GM06990 (cell line): ENCODE measurements at regions not wholly inside any gene's neighbourhood (a gene's known extent, or its start where the extent isn't known, plus 50 kb on each side); places are given as distances from the start of the nearest gene placed in this dataset.

Experiments
- DNase-seq: peaks from one replicate; pipeline ENCODE4 v3.0.0-alpha.2; 2011; ENCODE audit not compliant: insufficient read length; ENCODE audit errors: extremely low read depth
- H3K27me3 ChIP-seq: replicated peaks from 2 replicates; pipeline ENCODE4 v1.6.0; 2011; ENCODE audit warnings: low read length; ENCODE audit not compliant: control insufficient read depth, insufficient read depth
- H3K36me3 ChIP-seq: 2 replicates; pipeline ENCODE4 v1.5.1; 2011; ENCODE audit warnings: low read length; ENCODE audit not compliant: control insufficient read depth, insufficient read depth
- H3K4me3 ChIP-seq: replicated peaks from 2 replicates; pipeline ENCODE4 v1.5.1; 2011; ENCODE audit warnings: low read depth, mild to moderate bottlenecking, control low read depth, low read length
- CTCF ChIP-seq: IDR thresholded peaks from 2 replicates; pipeline ENCODE4 v1.5.1; 2011; ENCODE audit warnings: low read length, control low read depth, mild to moderate bottlenecking, inconsistent platforms; ENCODE audit not compliant: insufficient read depth, poor library complexity, severe bottlenecking

DNA sequence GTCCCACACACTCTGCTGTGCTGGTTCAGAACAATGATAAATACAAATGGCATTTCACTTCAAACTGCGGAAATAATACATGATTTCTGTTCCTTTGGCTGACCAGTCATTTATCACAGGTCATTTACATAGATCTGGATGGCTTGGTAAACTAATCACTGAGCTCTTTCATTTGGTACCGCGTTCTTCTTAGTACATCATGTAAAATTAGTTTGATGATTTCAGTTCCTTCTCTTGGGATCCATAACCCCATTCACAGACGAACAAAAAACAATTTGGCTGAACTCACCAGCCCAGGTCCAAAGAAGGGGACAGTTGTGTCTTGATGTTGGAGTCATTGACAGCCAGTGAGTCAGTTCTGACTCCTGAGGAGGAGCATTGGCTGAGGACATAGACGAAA is 689.8 kb downstream of the INHBA start:
- Histone ChIP-seq H3K4me3 (no peak overlapping the region), H3K27me3 (no peaks in the 10 kb centered on the region), H3K36me3 (no peaks in the 10 kb centered on the region)
- no peak for DNase-seq
- no peak for TF ChIP-seq CTCF

DNA sequence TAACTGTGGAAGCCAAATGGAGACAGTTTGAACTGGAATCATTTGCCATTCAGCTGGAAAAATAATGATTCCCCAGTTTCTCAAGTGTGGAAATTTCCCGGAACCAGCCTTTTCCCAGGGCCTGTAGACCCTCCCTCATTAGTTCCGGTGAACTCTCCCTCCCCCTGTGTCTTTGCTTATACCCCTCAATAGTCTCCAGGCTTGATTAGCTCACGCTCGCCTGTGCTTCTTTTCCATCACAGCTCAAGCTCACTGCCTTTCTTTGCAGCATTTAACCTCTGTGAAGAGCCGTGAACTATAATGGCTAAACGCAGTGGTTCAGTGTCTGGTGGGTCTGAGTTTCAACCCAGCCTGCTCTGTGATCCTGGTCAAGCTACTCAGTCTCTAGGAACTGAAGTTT is 690.8 kb downstream of the INHBA start:
- Histone ChIP-seq H3K36me3 (no peaks in the 10 kb centered on the region), H3K4me3 (no peak overlapping the region), H3K27me3 (no peaks in the 10 kb centered on the region)
- no peak for TF ChIP-seq CTCF
- no peak for DNase-seq

DNA sequence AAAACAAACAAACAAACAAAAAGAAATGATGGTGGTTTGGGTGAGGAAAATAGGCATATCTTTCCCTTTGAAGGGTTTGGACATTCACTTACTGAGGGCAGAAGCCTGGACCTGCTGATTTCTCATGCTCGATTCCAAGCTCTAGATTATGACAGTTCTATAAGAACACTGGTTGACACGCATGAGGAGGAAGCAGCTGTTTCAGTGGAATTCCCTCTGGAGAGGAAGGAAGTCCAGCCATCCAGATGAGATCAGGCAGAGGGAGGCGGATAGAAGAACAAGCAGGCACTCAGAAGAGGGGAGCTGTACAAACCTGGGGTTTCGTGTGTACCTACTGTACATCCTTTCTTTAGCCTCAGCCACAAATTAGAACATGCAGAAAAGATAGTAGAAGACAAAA is 691.9 kb downstream of the INHBA start:
- H3K36me3 ChIP-seq, result no peaks in the 10 kb centered on the region
- no peak for DNase-seq
- H3K4me3 ChIP-seq, result no peak overlapping the region
- H3K27me3 ChIP-seq, result no peaks in the 10 kb centered on the region
- TF ChIP-seq CTCF, result no peak

DNA sequence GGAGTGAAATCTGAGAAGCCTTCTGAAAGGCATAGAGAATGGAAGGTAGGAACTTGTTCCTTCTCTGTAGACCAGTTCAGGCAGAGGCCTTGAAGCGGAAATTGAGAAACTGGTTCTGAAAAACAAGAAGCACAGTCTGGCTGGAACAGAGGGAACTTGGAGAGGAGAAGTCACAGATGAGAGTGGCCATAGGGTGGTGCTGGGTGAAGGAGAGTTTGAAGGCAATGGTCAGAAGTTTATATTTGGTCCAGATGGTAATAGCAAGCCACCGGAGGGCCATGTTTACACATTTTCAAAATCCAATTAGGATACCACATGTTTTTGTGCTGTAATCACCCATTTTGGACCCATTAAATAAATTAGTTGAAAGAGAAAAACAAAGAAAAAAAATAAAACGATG is 692.5 kb downstream of the INHBA start:
- H3K36me3 ChIP-seq, result no peaks in the 10 kb centered on the region
- TF ChIP-seq CTCF, result no peak
- no peak for DNase-seq
- H3K4me3 ChIP-seq, result no peak overlapping the region
- H3K27me3 ChIP-seq, result no peaks in the 10 kb centered on the region

DNA sequence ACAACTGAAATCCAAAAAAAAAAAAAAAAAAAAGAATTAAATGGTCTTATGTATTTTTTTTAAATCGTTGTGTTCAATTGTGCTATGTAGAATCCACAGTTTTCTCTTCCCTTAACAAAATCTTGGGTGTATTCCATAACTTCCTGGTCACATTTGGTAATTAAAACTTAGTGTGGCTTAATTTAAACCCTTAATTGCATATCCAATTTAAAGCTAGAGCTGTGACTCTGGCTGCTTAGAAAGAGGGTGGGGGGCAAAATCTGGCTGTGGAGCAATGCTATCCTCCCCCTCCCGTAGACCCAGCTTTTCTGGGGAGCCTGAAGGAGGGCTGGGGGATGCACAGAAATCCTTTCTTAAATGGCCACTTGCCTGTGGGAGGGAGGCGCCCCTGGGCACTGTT is 695.1 kb downstream of the INHBA start:
- Histone ChIP-seq H3K4me3 (no peak overlapping the region), H3K36me3 (no peaks in the 10 kb centered on the region), H3K27me3 (no peaks in the 10 kb centered on the region)
- DNase-seq, result no peak
- no peak for TF ChIP-seq CTCF

GRCh38 chr7:41007351-41007751 is 695.5 kb downstream of the INHBA start:
- Histone ChIP-seq H3K27me3 (no peaks in the 10 kb centered on the region), H3K4me3 (no peak overlapping the region), H3K36me3 (no peaks in the 10 kb centered on the region)
- TF ChIP-seq CTCF, result no peak
- DNase-seq, result no peak
